ENCODE measurements at regions not wholly inside any gene's neighbourhood (a gene's known extent, or its start where the extent isn't known, plus 50 kb on each side); places are given as distances from the start of the nearest gene placed in this dataset.

GRCh38 chr6:144888621-144889020, 603.5 kb downstream of the UTRN start:
- TF ChIP-seq GABPA (IDR thresholded peaks at IDR 0.05 in 1 of 2, conservative IDR thresholded peaks at IDR 0.05 in 1 of 2), result no peak
- no peak for TF ChIP-seq TAF1 (conservative IDR thresholded peaks at IDR 0.05)
- TF ChIP-seq CTCF (IDR thresholded peaks at IDR 0.05; ENCODE audit: low read depth, low read length, missing input control), result no peak
- TF ChIP-seq SP1 (IDR thresholded peaks at IDR 0.05), result no peak
- no peak for TF ChIP-seq REST (IDR thresholded peaks at IDR 0.05)
- TF ChIP-seq JUND (IDR thresholded peaks at IDR 0.05), result no peak

Measured in liver (tissue), 3 donors.